ENCODE measurements at regions not wholly inside any gene's neighbourhood (a gene's known extent, or its start where the extent isn't known, plus 50 kb on each side); places are given as distances from the start of the nearest gene placed in this dataset.

- TF ChIP-seq CTCF (IDR thresholded peaks at IDR 0.05; ENCODE audit: extremely low read depth in 1 of 2, insufficient read depth in 1 of 2, low read depth in 1 of 2, low read length in 2 of 2) (no peak), FOS (IDR thresholded peaks at IDR 0.05; ENCODE audit: borderline replicate concordance, insufficient read depth, low read length) (no peak), JUN (IDR thresholded peaks at IDR 0.05; ENCODE audit: borderline replicate concordance, insufficient read depth, insufficient read length, low read depth) (no peak), POLR2AphosphoS5 (IDR thresholded peaks at IDR 0.05; ENCODE audit: insufficient read depth, low read depth, low read length) (no peak), EZH2 (IDR thresholded peaks at IDR 0.05; ENCODE audit: borderline replicate concordance, low read depth, low read length, severe bottlenecking) (no peak), POLR2A (IDR thresholded peaks at IDR 0.05; ENCODE audit: low read depth, low read length) (no peak), GATA2 (IDR thresholded peaks at IDR 0.05; ENCODE audit: insufficient read depth, insufficient read length, low read depth, low read length) (no peak), MYC (IDR thresholded peaks at IDR 0.05; ENCODE audit: low read depth, low read length) (no peak)
Measured at GRCh38 chr12:45582536-45582935, 147.0 kb upstream of the ARID2 start.

Data from endothelial cell of umbilical vein (primary cell).